Middle frontal gyrus (tissue), 1 donor: ENCODE measurements at regions not wholly inside any gene's neighbourhood (a gene's known extent, or its start where the extent isn't known, plus 50 kb on each side); places are given as distances from the start of the nearest gene placed in this dataset.
"Not testable (repeated sequence)": the region's sequence is repeated elsewhere in the genome, so short reads cannot be mapped to it uniquely, and the experiment has no call there.

Source experiments
- DNase-seq: peaks from one replicate; pipeline ENCODE4 v3.0.0-alpha.2; 2015; ENCODE audit warnings: low spot score; ENCODE audit errors: extremely low spot score

DNA sequence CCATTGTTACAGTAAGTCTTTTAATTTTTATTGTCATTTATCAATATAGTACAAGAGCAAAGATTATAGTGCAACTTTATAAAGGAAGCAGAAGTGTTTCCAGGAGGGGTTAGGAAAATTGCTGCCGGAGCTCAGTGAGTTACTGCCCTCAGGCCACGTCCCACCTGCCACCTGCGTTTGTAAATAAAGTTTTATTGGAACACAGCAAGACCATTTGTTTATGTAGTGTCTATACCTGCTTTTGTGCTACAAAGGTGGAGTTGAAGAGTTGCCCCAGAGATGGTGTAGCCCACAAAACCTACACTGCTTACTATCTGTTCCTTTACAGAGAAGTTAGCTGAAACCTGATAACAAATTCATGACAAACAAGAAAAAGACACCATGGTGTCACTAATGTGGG lies 437.8 kb upstream of the B3GAT1 start:
- no peak for DNase-seq

DNA sequence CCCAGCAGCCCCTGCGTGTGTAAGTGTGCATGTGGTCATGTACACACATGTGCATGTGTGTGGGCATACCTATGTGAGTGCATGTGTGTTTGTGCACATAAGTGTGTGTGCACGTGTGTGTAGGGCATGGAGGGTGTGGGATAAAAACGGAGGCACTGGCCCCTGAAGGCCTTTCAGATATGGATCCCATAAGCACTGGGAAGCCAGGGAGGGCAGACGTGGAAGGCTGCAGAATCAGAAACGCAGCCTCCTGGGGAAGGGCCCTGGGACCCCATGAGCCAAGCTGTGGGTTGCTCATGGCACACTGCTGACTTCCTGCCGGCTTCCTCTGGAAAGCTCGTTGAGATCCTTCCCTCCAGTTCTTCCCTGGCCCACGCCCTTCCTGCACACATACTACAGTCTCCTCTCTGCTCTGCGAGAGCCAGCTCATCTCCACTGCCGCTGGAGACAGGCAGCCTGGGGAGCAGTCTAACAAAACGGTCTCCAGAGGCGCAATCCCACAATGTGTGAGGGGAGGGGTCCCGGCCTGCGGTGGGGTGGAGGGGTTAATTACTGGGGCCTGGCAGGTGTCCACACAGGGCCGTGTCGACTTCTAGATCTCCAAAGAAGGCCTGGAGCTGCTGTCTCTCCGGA lies 435.2 kb upstream of the B3GAT1 start:
- no peak for DNase-seq

DNA sequence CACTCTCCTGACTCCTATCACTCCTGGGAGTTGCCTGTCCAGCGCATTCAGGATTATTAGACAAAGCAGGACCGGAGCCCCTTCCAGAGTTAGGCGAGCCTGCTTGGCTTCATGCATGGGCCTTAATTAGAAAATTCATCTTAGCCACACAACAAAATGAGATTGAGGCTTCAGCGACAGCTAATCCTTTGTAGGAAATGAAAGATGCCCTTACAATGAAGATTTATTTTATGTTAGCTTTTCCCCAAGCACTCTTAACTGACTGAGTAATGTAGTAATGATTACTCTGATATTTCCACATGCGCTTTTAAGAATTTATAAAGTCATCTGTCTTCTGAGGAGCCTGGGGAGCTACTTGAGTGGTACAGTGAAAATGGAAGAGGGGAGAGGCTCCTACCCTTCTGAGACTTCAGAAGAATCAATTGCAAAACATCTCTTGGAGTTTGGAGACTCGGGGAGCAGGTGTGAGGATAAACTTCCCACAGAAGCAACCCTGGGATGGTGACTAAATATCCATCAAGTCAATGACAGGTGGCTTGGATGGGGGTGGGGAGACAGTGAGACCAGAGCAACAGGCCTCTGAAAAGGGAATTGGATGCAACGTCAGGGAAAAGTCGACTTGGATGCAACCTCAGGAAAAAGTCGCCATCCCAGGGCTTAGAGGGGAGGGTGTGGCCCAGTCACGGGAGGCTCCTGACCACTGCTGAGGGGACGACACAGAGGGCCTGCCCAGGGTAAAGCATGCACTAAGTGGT lies 434.5 kb upstream of the B3GAT1 start:
- DNase-seq: no peak

DNA sequence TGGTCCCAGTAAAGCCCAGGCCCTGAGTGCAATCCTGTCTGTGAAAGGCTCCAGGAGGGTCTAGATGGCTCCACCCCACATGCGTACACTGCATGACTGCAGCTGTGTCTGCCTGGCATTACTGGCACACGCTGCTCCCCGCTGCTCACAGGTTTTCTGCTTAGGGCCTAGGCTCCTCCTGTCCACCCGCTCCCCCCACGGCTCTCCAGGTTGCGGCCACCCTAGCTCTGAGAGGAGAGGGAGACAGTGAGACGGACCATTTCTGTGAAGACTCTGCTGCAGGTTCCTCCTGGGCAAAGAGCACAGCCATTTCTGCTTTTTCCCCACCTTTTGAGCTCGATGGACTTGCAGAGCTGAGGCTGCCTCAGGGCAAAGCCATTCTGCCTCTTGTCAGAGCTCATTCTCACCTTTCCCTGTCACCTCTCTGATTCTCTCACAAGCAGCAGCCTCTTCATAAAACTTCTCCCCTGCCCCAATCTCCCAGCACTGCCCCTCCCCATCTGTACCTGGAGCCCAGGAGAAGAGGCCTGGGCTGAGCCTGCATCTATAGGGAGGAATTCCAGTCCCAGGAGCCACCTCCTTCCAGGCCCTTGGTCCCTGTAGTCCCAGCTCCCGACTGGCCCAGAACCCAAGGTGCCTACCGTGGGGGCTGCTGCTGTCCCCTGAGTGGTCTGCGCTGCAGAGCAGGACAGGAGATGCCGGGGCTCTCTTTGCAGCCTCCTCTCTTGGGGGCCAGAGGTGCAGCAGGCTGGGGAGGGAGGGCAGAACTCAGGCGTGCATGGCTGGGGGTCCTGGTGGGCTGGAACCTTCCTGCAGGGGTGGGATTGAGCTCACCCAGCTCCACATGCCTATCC lies 433.7 kb upstream of the B3GAT1 start:
- no peak for DNase-seq

DNA sequence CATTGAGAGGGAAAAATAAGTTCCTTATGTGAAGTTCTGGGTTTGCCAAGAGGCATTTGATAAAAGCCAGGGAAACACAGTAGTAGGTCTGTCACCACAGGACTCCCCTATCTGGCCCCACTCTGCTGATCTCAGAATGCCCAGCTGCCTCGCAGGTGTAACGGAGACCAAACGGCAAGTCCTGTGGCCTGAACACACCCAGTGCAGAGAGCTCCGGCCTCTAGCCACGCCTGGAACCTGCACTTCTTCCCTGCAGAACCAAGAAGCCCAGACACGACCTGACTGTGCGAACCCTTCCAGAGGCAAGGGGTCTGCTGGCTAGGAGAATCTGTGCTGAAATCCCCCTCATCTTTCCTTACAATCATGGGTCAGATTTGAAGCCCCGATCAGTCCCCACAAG lies 432.8 kb upstream of the B3GAT1 start:
- DNase-seq: no peak

DNA sequence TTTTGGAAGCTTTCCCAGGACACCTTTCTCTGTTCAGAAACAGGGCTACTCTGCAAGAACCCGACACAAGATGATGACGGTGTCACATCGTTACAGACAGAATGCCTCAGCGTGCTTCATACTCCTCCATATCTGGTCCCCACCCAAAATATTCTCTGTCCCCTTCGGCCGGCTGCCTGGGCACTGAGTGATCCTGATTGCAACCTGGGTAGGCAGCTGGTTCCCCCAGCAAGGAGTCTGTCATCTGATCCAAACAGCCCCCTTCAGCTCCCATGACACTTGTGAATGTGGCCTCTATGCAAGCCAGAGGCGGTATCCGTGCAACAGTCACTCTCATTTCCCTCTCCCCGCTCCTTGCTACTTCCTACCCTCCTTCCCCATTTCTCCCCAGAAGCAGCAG lies 431.7 kb upstream of the B3GAT1 start:
- DNase-seq: no peak

DNA sequence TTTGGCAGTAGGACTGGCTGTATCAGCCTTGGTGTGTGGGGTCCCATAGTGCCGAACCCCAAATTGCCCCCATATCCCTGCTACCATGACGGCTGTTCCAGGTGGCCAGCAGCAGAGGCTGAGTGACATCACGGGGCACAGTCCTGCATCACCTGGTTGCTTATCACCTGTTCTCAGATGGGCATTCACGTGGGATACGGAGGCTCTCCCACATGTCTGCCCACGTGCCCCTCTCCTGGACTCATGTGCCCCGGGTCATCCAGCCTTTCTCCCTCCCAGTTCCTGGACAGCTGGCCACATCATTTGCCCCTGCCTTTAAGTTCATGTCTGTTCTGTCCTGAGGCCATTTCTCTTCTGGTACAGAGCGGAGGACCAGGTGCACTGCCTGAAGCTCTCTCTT lies 431.0 kb upstream of the B3GAT1 start:
- no peak for DNase-seq

DNA sequence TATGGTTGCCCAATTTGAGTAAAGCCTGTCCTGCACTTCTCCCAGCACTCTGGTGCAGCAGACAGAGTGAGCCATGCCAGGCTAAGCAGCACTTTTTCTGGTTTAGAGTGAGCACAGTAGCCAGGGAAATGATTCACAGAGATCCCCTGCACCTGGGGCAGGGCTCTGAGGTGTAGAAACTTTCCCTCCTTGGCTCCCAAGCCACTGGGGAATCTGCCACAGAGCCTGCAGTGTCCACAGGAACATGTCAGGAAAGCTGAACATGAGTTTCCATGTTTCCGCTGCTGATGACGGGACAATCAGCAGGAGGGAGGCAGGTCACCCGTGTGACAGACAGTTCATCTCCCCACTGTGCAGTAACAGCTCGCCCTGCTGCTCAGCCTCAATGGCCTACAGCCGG lies 429.9 kb upstream of the B3GAT1 start:
- no peak for DNase-seq

DNA sequence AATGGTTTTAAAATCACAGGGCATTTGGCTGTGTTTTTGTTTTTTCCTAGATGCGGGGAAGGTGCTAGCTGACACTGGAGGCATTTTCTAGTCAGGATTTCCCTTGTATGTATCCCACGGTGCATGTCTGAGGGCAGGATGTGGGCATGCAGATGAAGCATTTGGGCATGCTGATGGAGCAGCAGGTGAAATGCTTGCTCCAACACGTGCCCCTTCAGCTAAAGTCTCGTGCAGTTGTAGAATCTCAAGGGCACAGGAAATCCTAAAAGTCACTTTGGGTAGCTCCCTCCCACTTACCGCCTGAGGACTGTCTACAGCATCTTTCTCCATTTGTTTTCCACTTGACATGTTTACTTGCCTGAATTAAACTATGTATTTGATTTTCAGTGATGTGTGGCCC lies 429.4 kb upstream of the B3GAT1 start:
- DNase-seq: no peak

DNA sequence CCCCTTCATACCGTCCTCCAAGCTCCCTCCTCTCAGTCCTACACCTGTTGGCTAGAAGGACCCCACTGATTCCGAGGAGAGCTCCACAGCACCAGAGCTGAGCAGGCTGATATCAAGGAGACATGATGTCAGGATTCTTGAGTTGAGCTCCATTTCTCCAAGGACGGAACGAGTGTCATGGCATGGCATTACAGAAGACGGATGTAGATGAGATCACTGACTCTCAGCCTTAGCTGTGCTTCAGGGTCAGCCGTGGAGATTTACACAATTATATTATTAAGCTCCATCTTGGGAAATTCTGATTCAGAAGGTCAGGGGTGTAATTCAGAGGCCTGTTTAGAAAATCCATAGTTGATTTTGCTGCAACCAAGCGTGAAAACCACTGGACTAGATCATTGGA lies 428.9 kb upstream of the B3GAT1 start:
- DNase-seq: no peak

DNA sequence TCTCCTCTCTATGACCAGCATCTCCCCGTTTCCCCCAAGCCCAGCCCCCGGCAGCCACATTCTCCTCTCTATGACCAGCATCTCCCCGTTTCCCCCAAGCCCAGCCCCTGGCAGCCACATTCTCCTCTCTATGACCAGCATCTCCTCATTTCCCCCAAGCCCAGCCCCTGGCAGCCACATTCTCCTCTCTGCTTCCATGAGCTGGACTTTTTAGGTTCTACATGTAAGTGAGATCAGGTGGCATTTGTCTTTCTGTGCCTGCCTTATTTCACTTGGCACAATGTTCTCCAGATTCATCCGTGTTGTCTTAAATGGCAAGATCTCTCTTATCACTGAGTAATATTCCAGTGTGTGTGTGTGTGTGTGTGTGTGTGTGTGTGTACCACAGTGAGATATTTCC lies 428.1 kb upstream of the B3GAT1 start:
- not testable (repeated sequence) for DNase-seq

DNA sequence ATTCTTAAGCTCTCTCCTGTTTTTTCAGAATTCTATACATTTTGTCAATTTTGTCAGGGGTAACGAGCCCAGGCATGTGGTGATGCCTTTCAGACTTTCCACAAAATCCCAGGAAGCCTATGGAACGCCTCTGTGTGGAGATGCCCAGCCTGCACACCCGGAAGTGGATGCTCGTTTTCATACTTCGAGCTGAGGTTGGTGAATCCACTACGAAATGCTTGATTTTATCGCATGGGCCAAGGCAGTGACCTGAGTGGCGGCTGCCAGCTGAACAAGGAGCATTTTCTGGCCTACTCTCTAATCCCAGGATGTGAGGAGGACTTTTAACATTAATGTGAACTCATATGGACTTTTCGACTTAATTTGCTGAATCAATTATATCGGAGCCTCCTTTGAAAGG lies 426.7 kb upstream of the B3GAT1 start:
- no peak for DNase-seq

DNA sequence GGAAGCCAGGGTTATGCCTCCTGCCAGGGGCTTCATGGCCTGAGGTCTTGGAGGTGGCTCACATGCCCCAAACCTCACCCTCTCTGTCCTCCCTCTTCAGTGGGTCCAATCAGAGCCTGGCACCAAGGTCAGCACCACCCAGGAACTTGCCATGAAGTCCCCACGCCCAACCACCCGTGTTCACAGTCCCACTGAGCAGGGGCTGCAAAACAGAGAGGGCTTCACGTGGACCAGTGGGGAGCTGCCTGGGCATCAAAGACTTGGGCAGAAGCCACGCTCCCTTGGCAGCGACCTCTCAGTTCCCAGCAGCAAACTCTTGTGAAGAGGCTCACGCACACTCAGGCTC lies 425.8 kb upstream of the B3GAT1 start:
- no peak for DNase-seq

DNA sequence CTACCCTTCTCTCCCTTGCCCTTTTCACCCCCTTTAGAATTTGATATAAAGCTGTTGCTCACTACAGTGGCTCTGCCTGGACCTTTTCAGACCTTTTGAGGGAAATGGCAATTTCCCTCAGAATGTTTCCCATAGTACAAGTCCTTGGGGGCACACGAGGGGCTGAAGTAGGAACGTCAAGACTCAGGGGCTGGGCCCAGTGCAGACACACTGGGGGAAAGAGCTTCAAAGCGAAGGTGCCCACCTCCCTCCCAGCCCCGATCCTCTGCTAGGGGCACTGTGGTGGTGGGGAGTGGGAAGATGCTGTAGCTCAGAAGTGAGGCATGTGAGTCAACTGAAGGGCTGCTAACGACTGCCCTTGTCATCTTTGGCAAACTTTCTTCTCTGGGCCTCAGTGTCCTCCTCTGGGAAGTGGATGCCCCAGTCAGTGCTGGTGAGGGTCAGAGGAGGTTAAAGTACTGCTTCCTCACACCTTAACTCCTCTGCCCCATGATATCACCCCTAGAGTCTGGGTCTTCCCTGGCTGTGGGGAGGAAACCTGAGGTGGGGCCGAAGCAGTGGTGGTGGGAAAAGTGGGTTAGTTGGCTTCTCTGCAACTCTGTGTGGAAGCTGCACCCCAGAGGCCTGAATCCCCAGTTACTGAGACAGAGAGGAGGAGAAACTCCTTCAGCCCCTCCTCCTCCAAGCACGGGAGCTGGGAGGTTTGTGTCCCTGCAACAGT lies 425.3 kb upstream of the B3GAT1 start:
- no peak for DNase-seq

DNA sequence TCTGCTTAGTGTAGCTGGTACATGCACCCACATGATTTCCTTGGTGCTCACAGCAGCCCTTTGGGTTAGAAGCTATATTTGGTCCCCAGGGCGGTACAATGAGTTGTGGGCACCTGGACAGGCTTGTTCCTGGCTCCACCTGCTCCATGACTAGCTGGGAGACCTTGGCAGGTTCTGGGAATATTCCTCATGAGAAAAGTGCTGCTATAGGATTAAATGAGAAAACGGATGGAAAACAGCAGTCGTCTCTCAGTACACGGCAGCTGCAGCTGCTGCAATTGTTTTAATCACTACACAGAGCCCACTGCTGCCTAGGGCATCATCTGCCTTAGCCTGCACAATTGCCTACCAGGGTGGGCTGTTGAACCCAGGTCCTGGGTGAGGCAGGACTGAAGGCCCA lies 424.5 kb upstream of the B3GAT1 start:
- DNase-seq: no peak

DNA sequence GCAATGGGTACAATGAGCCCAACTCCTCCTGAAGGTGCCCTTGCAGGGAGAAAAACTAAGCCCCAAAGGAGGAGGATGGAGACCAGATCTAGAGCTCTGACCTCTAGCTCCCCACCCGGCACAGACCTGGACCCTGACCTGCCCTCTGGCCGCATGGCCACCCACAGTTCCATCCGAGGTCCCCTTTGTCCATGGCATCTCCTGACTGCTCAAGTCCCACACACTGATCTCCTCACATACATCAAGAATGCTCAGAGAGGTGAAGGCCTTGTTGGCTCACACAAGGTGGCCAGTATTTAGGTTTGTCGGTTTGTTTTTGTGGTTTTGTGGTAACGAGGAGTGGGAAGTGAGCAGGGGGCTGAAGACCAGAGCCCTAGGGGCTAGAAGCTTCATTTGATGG lies 423.5 kb upstream of the B3GAT1 start:
- DNase-seq: no peak

DNA sequence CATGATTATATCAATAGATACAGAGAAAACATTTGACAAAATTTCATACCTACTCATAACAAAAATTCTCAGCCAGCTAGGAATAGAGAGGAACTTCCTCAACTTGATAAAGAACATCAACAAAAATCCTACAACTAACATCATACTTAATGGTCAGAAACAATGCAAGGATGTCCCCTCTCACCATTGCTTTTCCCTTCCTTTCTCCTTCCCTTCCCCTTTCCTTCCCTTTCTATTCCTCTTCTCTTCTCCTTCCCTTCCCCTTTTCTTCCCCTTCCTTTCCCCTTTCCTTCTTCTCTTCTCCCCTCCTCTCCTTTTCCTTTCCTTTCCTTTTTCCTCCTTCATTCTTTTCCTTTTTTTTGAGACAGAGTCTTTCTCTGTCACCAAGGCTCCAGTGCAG lies 418.3 kb upstream of the B3GAT1 start:
- DNase-seq: no peak

DNA sequence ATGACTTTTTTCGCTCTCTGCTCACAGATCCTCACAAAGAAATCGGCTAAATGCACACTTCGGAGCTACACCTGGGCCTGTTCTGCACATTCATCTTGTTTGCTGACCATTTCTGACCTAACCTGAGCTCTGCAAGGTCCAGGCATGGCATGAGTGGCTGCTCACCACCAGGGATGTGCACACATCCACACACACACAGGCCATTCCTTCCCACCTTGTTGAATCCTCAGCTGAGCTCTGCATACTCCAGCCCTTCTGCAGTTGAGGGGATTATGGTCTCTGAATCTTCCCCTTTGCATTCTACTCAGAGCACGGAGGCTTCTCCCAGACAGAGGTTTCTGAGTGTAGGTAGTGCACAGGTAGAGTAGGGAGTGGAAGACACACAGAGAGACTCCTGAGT lies 411.9 kb upstream of the B3GAT1 start:
- DNase-seq: no peak

DNA sequence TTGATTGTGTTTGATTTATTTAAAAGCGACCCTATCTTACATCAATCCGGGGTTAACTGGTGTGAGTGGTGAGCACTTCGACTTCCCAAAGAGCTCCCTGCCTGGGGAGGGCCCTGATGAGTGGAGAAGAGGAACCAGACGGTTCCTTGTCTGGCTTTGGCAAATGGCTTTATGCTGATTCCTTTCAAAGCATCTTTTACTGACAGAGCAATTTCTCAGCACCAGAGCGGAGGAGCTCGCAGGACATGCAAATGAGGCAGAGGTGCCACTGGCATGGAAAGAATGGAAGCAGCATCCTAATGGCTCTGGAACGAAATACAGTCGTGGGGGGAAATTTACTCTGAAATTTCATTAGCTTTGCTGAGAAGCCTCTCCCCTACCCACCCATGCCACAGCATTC lies 410.9 kb upstream of the B3GAT1 start:
- DNase-seq: no peak

DNA sequence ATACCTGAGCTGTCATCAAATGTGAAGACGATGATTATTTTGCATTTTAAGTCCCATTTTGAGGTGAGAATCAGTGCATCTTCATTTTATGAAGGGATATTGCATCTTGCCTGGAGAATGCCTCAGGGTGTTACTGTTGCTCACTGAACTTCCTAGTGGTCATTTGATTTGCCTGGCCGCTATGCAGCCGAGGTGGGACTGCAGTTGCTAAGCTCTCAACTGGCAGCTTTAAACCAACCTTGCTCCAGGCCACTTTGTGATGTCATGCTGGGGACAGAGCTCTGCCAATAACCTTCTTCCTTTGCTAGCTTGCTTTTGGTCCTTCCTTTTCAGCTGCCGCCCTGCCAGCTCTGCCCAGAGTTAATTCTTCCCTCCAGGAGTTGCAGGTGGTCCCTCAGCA lies 409.4 kb upstream of the B3GAT1 start:
- DNase-seq: no peak

DNA sequence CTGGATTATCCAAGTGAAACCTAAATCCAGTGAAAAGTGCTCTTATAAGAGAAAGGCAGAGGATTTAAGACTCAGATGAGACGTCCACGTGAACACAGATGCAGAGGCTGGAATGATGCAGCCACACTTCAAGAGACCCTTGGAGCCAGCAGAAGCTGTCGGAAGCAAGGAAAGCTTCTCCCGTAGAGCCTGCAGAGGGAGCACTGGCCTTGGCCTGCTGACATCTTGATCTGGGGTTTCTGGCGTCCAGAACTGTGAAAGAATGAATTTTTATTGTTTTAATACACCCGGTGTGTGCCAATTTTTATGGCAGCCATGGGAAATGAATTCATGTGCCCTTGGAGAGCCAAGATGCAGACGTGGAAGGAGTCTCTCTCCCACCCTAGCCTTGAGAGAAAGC lies 407.0 kb upstream of the B3GAT1 start:
- DNase-seq: no peak

DNA sequence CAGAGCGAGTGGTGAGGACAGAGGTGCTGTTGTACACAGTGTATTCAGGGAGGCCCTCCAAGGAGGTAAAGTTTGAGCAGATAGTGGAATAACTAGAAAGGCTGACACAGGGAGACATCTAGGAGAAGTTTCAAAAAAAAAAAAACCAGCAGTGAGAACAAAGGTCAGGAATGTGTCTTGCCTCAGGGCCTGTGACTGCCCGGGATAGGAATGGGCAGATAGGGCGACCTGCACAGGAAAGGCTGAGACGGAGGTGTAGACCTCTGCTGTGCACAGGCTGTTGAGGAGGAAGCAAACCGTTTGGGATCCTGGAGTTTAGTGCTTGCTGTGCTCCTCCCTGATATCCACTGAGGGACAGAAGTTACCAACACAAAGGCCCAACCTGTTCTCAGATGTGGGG lies 406.5 kb upstream of the B3GAT1 start:
- no peak for DNase-seq
